ENCODE measurements at regions not wholly inside any gene's neighbourhood (a gene's known extent, or its start where the extent isn't known, plus 50 kb on each side); places are given as distances from the start of the nearest gene placed in this dataset.

GRCh38 chr7:35416568-35416967 lies 162.7 kb upstream of the TBX20 start:
- Histone ChIP-seq H3K9ac (ENCODE audit: low read length in 3 of 3) (no peak overlapping the region), H3K4me1 (ENCODE audit: control insufficient read depth in 2 of 3, insufficient read depth in 2 of 3, low read depth in 1 of 3, low read length in 3 of 3) (no peaks in the 10 kb centered on the region), H3K4me3 (ENCODE audit: low read length in 3 of 3) (no peak overlapping the region), H3K27ac (ENCODE audit: low read depth in 2 of 2, low read length in 2 of 2) (no peak overlapping the region), H3K36me3 (ENCODE audit: control insufficient read depth in 2 of 3, insufficient read depth in 3 of 3, low read length in 3 of 3) (no peaks in the 10 kb centered on the region), H3K9me3 (ENCODE audit: control insufficient read depth in 2 of 3, insufficient read depth in 1 of 3, low read length in 3 of 3) (no peaks in the 10 kb centered on the region), H3K27me3 (ENCODE audit: control insufficient read depth, insufficient read depth, low read length) (no peaks in the 10 kb centered on the region)
- TF ChIP-seq, protein P1, sequence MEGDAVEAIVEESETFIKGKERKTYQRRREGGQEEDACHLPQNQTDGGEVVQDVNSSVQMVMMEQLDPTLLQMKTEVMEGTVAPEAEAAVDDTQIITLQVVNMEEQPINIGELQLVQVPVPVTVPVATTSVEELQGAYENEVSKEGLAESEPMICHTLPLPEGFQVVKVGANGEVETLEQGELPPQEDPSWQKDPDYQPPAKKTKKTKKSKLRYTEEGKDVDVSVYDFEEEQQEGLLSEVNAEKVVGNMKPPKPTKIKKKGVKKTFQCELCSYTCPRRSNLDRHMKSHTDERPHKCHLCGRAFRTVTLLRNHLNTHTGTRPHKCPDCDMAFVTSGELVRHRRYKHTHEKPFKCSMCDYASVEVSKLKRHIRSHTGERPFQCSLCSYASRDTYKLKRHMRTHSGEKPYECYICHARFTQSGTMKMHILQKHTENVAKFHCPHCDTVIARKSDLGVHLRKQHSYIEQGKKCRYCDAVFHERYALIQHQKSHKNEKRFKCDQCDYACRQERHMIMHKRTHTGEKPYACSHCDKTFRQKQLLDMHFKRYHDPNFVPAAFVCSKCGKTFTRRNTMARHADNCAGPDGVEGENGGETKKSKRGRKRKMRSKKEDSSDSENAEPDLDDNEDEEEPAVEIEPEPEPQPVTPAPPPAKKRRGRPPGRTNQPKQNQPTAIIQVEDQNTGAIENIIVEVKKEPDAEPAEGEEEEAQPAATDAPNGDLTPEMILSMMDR (IDR thresholded peaks at IDR 0.05; ENCODE audit: borderline replicate concordance, extremely low read depth, insufficient read depth): no peak
- intact Hi-C loops (cut with DNase I): no loop called here
- FAIRE-seq: no peak
- no peak for DNase-seq

DNA sequence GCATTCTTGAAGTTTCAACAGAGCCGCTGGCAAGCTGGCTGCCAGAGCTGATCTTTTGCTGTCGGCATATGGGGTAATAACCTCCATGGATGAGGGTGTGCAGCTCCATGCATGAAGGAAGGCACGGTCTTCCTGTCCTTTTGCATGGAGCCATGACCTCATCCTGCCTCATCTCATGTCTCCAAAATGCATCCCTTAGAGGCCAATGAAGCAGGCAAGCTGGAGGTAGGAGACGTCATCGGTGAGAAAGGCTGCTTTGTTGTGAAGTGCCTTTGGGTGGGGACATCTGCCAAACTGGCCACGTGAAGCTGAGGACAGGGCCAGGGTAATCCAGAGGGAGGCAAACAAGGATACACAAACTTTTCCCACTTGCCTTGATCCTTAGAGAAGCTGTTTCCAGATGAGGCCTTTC lies 161.5 kb upstream of the TBX20 start:
- Histone ChIP-seq H3K36me3 (ENCODE audit: control insufficient read depth in 2 of 3, insufficient read depth in 3 of 3, low read length in 3 of 3) (no peaks in the 10 kb centered on the region), H3K27me3 (ENCODE audit: control insufficient read depth, insufficient read depth, low read length) (no peaks in the 10 kb centered on the region), H3K4me1 (ENCODE audit: control insufficient read depth in 2 of 3, insufficient read depth in 2 of 3, low read depth in 1 of 3, low read length in 3 of 3) (no peaks in the 10 kb centered on the region), H3K4me3 (ENCODE audit: low read length in 3 of 3) (no peak overlapping the region), H3K9ac (ENCODE audit: low read length in 3 of 3) (no peak overlapping the region), H3K9me3 (ENCODE audit: control insufficient read depth in 2 of 3, insufficient read depth in 1 of 3, low read length in 3 of 3) (no peaks in the 10 kb centered on the region), H3K27ac (ENCODE audit: low read depth in 2 of 2, low read length in 2 of 2) (no peak overlapping the region)
- TF ChIP-seq, protein P1 (IDR thresholded peaks at IDR 0.05; ENCODE audit: borderline replicate concordance, extremely low read depth, insufficient read depth): no peak
- intact Hi-C loops (cut with DNase I): no loop called here
- DNase-seq (no peak), FAIRE-seq (no peak)

- Histone ChIP-seq H3K4me1 (ENCODE audit: control insufficient read depth in 2 of 3, insufficient read depth in 2 of 3, low read depth in 1 of 3, low read length in 3 of 3) (no peaks in the 10 kb centered on the region), H3K9ac (ENCODE audit: low read length in 3 of 3) (no peak overlapping the region), H3K36me3 (ENCODE audit: control insufficient read depth in 2 of 3, insufficient read depth in 3 of 3, low read length in 3 of 3) (no peaks in the 10 kb centered on the region), H3K9me3 (ENCODE audit: control insufficient read depth in 2 of 3, insufficient read depth in 1 of 3, low read length in 3 of 3) (no peaks in the 10 kb centered on the region), H3K27ac (ENCODE audit: low read depth in 2 of 2, low read length in 2 of 2) (no peak overlapping the region), H3K27me3 (ENCODE audit: control insufficient read depth, insufficient read depth, low read length) (no peaks in the 10 kb centered on the region), H3K4me3 (ENCODE audit: low read length in 3 of 3) (no peak overlapping the region)
- TF ChIP-seq, protein P1 (IDR thresholded peaks at IDR 0.05; ENCODE audit: borderline replicate concordance, extremely low read depth, insufficient read depth): no peak
- FAIRE-seq (no peak), DNase-seq (no peak)
- intact Hi-C loops (cut with DNase I): no loop called here
Observed at GRCh38 chr7:35411331-35411730, 157.4 kb upstream of the TBX20 start.

- Histone ChIP-seq H3K27me3 (ENCODE audit: control insufficient read depth, insufficient read depth, low read length) (no peaks in the 10 kb centered on the region), H3K36me3 (ENCODE audit: control insufficient read depth in 2 of 3, insufficient read depth in 3 of 3, low read length in 3 of 3) (no peaks in the 10 kb centered on the region), H3K4me1 (ENCODE audit: control insufficient read depth in 2 of 3, insufficient read depth in 2 of 3, low read depth in 1 of 3, low read length in 3 of 3) (no peaks in the 10 kb centered on the region), H3K27ac (ENCODE audit: low read depth in 2 of 2, low read length in 2 of 2) (no peak overlapping the region), H3K9ac (ENCODE audit: low read length in 3 of 3) (no peak overlapping the region), H3K9me3 (ENCODE audit: control insufficient read depth in 2 of 3, insufficient read depth in 1 of 3, low read length in 3 of 3) (no peaks in the 10 kb centered on the region), H3K4me3 (ENCODE audit: low read length in 3 of 3) (no peak overlapping the region)
- DNase-seq: no peak
- intact Hi-C loops (cut with DNase I): no loop called here
- FAIRE-seq: no peak
- TF ChIP-seq, protein P1 (IDR thresholded peaks at IDR 0.05; ENCODE audit: borderline replicate concordance, extremely low read depth, insufficient read depth): no peak
Observed at GRCh38 chr7:35405461-35405860, 151.6 kb upstream of the TBX20 start.
